NCI-H2227 treated with DMSO at 0.1 percent for 48 hours (cell line): ENCODE measurements at regions not wholly inside any gene's neighbourhood (a gene's known extent, or its start where the extent isn't known, plus 50 kb on each side); places are given as distances from the start of the nearest gene placed in this dataset.
"Not testable (repeated sequence)": the region's sequence is repeated elsewhere in the genome, so short reads cannot be mapped to it uniquely, and the experiment has no call there.

Experiments
- DNase-seq: peaks from one replicate; lab custom pipeline; 2025; lab: John Stamatoyannopoulos, UW

DNA sequence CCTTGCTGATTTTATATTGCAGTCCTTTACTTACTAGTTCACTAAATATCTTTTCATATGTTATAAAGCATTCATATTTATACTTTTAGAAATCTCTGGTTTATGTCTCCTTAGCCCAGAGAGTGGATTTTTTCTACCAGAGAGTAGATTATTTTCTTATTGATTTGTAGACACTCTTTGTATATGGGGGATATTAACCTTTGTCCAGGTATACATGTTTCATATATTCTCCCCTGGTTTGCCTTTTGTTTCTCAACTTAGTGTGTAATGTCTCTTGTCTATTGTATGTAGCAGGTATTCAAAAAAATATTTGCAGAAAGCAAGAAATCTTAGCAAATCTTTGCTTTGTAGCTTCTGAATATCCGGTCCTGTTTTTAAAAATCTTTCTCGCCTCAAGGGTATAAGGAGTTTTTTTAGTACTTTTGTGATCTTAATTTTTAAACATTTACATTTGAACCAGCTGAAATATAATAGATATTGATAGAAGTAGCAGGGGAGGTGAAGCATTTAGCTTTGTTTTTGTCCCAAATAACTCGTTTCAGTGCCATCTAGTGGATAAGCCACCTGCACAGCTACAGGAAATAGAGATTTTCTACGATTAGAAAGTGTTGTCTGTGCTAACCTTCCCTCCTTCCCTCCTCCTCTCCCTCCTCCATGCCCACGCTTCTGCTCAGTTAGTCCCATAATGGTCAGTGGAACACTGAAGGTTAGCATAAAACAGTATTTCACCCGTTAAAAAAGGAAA lies 97.0 kb downstream of the PHETA1 start:
- no peak for DNase-seq

DNA sequence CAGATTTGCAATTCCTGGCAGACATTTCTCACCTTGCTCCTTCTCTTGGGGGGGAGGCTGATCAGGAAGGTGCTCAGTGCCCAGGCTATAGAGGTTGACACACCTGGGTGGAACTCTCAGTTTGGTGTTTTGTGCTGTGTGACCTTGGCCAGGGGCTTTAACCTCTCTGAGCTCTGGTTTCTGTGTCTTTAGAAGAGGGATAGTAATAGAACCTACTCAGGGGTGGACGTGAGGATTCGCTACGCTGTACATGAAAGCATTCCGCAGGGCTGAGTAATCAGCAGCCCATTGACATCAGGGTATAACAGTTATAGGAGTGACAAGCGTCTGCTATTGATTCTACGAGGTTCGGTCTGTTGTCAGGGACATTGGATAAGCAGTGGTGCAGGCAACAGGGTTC lies 98.1 kb downstream of the PHETA1 start:
- DNase-seq = no peak

DNA sequence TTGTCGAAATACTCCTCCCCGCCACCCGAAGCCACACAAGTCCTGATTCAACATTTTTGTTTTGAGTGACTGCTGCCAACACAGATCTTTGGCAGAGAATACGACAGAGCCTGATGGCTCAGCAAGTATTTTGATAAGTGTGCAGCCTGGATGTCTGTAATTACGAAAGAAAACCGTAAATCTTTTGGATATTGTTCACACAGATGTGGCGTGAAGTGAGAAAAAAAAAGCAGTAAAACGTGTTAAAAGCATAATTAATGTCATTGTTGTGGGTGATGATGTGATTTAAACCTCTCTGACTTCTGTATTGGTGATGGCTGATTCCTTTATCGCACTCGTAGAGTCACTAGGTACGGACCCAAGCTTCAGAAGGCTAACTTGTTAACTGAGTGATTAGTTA lies 98.7 kb downstream of the PHETA1 start:
- DNase-seq = peak; percentile 40

DNA sequence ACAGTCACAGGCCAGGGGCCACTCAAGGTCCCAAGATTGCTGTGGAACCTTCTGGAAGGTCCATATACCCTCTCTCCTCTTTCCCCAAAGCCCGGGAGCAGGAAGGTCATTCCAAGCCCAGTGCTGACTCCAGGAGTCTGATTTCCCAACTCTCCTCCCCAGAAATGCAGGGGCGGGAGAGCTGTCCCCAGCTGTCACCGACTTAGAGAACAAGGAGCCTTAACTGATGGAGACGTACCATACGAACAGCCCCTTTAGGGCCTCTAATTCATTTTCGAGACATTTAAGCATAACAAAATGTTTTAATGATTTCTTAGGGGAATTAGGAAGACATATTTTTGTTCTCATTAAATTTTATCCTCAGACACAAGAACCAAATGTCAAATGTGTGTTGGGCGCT lies 99.2 kb downstream of the PHETA1 start:
- no peak for DNase-seq

DNA sequence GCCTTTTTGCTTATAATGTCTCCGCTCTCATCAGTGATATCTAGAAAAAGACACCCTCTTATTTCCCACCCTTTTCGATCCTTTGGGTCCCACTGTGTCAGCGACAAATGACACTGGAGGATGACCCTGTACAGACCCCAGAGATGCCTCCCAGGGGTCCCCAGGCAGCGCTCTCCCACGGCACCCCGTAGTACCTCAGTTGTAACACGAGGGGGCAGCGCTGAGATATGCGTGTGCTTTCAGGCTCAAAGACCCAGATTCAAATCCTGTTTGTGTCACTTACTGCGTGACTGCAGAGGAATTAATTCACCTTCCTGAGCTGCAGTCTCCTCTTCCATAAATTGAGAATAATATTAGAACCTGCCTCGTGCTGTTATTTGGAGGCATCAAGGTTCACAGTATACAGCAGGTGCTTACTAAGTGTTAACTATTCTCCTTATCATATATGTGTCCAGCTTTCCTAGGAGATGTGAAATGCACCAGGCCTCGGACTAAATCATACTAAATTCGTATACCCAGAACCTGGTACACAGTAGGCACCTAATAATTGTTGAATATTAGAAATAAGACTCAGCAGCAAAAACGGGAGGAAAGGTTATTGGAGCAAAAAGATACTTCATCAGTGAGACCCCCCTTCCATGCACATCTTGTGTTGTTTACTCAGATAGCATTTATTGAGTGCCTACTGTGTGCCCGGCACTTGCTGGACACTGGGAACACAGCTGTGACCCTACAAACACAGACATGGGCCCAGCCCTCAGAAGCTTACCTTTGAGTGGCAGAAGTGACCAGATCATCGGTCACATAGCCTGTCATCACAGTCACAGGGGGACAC lies 99.9 kb downstream of the PHETA1 start:
- DNase-seq = no peak

DNA sequence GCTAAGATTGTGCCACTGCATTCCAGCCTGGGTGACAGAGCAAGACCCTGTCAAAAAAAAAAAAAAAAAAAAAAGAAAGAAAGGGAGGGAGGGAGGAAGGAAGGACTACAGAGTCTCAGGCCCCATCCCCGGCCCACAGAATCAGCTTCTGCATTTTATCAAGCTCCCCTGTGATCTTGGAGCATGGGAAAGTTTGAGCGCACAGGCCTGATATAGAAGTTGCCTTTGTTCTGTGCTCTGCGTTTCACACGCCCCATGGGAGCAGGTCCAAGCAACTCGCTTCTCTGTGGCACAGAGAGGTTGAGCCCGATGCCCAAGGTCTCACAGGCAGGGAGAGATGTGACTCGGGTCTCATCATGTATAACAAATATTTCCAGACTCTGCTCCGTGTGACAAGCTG lies 101.8 kb downstream of the PHETA1 start:
- DNase-seq = no peak

DNA sequence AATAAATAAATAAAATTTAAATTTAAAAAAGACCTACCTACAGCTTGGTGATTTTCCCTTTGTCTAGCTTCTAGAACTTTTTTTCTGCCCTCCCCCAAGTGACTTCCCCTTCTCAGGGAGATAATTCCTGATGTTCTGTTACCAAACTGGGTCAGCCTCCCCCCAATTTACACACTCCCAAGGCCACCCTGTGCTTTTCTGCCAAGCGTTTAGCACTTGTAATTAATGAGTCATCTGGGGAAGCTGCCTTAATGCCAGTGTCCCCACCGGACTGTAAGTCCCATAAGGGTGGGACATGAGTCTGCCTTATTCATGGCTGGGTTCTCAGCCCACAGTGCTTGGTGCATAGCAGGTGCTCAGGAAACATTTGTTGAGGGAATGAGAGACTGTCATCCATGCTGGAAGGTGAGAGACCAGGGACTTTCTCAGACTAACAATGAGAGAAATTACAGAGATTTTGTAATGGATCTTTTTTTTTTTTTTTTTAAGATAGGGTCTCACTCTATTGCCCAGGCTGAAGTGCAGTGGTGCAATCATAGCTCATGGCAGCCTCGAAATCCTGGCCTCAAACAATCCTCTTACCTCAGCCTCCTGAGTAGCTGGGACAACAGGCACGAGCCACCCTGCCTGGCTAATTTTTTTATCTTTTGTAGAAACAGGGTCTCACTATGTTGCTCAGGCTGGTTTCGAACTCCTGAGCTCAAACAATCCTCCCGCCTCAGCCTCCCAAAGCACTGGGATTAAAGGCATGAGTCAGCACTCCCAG lies 106.8 kb downstream of the PHETA1 start:
- DNase-seq = no peak

DNA sequence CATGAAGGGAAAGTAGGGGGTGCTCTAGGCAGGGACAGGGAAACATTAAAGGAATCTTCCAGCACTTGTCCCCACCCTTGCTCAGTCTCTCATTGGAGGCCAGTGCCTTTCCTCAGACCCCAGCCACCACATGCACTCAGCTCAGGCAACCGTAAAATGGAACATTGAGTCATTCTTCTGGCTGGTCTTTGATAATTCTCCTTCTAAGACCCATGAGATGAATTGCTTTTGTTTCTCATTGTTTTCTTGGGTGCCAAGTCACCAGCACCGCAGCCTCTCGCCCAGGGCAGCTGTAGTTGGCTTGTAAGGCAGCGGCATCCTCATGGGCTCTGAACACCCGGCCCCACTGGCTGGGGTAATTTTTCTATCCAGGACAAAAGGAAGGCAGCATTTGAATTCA lies 108.2 kb downstream of the PHETA1 start:
- DNase-seq = no peak

DNA sequence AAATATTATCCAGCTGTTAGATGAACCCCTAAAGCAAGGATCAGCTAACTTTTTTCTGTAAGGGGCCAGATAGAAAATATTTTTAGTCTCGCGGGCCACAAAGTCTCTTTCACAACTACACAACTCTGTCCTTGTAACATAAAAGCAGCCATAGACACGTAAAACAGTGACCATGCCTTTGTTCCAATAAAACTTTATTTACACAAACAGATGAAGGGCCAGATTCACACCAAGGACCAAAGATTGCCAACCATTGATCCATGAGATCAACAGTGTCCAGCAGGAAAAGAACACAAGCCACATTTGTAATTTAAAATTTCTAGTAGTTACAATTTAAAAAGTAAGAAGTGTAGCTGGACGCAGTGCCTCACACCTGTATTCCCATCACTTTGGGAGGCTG lies 109.7 kb downstream of the PHETA1 start:
- DNase-seq = no peak

DNA sequence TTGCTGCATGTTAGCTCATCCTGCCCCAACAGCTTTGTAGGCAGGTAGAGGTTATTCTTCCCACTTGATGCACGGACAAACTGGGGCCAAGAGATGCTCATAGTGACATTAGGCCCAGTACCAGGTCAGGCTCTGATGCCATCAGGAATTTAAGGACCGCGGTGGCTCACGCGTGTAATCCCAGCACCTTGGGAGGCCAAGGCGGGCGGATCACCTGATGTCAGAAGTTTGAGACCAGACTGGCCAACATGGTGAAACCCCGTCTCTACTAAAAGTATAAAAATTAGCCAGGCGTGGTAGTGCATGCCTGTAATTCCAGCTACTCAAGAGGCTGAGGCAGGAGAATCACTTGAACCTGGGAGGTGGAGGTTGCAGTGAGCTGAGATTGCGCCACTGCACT lies 110.8 kb downstream of the PHETA1 start:
- not testable (repeated sequence) for DNase-seq

DNA sequence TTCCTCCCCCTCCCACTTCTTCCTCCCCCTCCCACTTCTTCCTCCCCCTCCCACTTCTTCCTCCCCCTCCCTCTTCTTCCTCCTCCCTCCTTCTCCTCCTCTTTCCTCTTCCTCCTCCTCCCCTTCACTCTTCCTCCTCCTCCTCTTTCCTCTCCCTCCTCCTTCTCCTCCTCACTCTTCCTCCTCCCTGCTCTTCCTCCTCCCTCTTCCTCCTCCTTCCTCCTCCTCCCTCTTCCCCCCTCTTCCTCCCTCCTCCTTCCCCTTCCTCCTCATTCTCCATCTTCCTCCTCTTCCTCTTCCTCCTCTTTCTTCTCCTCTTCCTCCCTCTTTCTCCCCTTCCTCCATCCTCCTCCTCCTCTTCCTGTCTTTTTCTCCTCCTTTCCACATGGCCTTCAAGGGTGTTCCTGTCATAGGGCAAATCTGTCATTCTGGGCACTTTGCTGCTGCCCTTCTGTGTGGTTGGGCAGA lies 111.4 kb downstream of the PHETA1 start:
- DNase-seq = no peak

DNA sequence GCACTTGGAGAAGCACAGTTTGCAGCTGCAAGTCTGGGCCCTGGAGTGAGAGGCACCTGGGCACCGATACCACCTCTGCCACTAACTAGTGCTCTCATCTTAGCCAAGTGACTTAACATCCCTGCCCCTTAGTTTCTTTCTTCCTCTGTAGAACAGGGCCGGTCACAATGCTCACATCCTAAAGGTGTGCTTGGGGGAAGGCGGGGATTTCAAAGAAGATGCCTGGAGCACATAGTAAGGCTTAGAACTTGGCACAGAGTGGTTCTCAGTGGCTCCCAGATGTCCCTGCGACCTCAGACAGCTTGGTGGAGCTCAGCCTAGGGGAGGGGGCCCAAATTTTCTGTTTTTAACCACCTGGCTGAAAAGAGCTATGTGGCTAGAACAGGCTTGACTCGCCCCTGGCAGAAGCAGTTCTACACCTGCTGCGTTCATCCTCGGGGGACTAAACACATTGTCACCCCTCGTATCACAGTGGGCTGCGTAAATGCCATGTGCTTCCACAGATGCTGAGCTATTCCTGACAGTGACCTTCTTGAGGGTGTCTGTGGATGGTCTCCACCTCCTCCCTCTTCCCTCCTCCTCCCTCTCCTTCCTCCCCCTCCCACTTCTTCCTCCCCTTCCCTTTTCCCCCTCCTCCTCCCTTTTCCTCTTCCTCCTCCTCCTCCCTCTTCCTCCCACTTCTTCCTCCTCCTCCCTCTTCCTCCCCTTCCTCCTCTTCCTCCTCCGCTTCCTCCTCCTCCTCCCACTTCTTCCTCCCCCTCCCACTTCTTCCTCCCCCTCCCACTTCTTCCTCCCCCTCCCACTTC lies 112.1 kb downstream of the PHETA1 start:
- DNase-seq = no peak

DNA sequence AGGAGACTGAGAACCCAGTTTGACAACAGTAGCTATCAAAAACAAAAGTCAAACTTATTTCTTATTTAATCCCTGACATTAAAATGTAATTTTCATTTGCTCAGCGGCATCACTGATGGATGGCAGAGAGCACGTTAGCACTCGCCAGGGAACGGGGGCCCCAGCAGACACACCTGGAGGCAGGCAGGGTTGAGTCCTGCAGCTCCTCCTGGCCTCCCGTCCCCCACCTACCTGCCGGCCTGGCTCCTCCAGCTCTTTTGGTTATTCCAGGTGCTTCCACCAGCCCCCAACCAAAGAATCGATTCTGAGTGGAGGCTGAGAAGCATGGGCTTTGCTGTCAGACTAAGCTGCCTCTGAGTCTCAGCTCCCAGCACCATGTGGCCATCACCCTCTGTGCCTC lies 113.6 kb downstream of the PHETA1 start:
- DNase-seq = no peak

DNA sequence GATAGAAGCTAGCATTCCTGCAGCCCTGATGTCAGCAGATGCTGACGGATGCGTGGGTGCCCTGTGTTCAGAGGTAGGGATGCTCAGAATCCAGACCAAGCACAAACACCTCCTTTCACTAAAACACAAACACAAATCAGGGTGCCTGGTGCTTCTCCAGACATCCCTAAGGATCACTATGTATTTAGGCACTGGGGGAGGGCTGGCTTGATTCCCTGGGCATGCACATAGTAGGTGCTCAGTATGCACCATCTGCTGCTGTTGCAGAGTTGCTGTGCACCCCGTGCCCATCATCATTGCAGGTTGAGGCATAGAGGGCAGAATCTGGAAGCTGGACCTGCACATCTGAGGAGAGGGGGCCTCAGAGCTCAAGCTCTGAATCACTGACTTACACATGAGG lies 114.8 kb downstream of the PHETA1 start:
- DNase-seq = no peak

DNA sequence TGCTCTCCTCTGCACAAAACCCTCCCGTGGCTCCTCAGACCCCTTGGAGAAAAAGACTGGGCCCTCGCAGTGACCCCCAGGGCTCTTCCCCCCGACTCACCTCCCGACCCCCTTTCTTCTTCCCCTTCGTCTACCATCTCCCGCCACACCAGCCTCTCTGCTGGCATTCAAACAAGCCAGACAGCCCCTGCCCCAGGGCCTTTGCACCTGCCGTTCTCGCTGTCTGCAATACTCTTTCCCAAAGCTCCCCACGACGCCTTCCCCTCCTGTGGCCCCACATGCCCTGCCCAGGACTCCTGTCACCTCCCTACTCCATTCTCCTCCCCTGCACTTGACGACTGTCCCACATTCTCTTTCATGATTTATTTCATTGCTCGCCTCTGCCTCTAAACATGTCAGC lies 115.7 kb downstream of the PHETA1 start:
- DNase-seq = no peak

DNA sequence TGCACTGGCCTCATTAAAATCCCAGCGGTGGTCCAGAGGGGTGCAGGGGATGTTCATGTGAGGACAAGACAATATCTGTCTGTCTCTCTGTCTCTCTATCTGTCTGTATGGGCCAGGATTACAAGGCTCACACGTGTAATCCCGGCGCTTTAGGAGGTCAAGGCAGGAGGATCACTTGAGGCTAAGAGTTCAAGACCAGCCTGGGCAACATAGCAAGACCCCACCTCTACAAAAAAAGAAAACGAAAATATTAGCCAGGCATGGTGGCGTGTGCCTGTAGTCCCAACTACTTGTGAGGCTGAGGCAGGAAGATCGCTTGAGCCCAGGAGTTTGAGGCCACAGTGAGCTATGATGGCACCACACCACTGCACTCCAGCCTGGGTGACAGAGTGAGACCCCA lies 117.1 kb downstream of the PHETA1 start:
- no peak for DNase-seq

DNA sequence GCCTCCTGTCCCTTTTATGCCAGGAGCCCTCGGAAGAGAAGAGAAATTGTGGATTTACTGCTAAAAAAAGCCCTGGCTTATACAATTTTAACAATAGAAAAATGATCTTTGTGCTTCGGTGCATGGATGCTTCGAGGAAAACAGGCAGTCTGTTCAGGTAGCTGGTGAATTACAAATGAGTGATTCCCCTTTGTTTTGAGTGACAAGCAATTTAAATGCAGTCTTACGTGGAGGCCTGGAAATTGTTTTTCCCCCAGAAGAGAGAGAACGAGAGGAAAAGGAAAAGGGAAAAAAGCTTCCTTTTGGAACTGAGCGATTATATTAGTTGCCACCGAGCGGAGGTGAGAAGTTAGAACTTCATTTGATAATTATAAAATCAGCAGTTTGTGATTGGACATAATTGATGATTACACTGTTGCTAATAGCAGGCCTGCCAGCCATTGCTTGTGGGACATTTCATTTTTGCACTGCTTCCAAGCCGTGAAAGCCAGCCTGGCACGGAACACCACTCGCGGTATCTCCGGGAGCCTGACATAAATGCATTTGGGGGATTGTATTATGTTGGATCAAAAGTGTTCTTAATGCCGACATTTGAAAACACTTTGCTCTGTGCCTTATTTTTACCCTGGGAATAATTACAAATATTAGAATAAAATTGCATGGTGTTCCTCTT lies 117.7 kb downstream of the PHETA1 start:
- no peak for DNase-seq

DNA sequence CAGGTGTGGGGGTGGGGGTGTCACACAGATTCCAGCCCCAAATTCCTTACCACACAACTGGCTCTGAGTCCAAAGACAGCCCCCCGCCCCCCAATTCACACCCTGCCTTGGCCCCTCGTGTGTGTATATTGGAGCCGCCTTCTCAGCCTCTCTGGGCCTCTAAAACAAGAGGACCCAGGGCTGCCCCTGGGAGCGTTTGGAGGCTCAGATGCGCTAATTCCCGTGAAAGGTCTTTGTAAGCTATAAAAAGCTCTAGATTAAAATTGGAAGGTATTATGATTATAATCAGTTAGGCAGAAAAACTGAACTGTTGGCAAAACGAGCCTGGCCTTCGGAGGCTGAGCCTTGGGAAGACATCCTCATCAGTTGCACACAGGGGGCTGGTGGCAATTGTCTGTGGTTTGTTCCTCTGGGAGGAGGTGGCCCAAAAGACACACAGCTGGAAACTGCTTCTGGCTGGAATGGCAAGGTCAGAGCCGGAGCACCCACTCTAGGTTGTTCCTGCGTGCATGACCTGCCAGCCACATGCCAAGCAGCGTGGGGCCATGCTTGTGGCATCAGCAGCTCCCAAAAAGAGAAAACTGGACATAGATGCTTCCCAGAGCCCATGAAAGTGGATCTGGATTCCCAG lies 118.5 kb downstream of the PHETA1 start:
- no peak for DNase-seq

DNA sequence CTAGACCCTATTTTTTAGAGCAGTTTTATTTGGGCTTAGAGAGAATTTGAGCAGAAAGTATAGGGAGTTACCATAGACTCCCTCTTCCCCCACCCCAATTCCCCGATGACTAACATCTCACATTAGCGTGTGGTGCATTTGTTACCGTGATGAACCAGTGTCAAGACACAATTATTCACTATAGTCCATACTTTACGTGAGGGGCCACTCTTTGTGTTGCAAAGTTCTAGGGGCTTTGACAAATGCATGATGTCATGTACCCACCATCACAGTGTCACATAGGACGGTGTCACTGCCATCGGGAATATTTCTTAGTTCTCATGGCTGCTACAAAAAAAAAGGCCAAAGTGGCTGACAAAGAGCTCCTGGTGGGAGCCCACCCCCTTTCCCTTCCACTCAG lies 119.1 kb downstream of the PHETA1 start:
- DNase-seq = no peak

DNA sequence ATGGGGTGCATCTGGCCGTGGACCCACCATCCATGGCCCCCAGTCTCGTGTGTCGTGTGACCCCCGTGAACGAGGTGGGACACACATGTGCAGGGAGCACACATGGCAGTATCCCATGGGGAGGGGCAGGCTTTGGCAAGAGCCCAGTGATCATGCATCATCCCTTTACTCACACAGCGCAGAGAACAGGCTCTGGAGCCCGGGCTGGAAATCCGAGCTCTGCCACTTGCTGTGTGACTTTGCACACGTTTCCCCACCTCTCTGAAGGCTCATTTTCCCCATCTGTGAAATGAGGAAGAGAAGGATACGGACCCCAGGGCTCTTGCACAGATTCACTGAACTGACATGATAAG lies 119.9 kb downstream of the PHETA1 start:
- DNase-seq = no peak
